ENCODE measurements at regions not wholly inside any gene's neighbourhood (a gene's known extent, or its start where the extent isn't known, plus 50 kb on each side); places are given as distances from the start of the nearest gene placed in this dataset.

DNA sequence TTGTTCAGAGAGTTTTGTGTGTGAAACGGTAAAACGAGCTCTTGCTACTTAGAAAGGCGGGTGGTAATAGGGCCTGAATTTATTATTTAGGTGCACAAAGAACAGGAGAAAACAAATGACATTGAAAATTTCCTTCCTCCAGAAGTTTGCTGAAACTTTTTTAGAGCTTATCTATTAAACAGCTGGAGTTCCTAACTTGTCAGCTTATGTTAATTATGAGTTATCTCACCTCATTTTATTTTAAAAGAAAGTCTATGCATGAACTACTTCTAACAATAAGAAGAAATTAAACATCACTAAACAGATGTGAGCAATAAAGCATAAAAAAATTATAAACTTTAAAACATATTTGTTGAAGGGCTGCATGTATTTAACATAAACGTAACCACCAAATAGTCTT is 373.9 kb upstream of the ANO3 start:
- no peak for ATAC-seq
- H3K4me1 ChIP-seq (ENCODE audit: control insufficient read depth in 1 of 2, insufficient read depth in 2 of 2, low read length in 2 of 2) = no peaks in the 10 kb centered on the region
- no peaks in the 10 kb centered on the region for H3K27me3 ChIP-seq (ENCODE audit: insufficient read depth, low read length)
- TF ChIP-seq, protein P1, sequence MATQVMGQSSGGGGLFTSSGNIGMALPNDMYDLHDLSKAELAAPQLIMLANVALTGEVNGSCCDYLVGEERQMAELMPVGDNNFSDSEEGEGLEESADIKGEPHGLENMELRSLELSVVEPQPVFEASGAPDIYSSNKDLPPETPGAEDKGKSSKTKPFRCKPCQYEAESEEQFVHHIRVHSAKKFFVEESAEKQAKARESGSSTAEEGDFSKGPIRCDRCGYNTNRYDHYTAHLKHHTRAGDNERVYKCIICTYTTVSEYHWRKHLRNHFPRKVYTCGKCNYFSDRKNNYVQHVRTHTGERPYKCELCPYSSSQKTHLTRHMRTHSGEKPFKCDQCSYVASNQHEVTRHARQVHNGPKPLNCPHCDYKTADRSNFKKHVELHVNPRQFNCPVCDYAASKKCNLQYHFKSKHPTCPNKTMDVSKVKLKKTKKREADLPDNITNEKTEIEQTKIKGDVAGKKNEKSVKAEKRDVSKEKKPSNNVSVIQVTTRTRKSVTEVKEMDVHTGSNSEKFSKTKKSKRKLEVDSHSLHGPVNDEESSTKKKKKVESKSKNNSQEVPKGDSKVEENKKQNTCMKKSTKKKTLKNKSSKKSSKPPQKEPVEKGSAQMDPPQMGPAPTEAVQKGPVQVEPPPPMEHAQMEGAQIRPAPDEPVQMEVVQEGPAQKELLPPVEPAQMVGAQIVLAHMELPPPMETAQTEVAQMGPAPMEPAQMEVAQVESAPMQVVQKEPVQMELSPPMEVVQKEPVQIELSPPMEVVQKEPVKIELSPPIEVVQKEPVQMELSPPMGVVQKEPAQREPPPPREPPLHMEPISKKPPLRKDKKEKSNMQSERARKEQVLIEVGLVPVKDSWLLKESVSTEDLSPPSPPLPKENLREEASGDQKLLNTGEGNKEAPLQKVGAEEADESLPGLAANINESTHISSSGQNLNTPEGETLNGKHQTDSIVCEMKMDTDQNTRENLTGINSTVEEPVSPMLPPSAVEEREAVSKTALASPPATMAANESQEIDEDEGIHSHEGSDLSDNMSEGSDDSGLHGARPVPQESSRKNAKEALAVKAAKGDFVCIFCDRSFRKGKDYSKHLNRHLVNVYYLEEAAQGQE (IDR thresholded peaks at IDR 0.05; ENCODE audit: low read depth) = no peak
- TF ChIP-seq ZNF274 (IDR thresholded peaks at IDR 0.05; ENCODE audit: low read depth, low read length) = no peak
- TF ChIP-seq, protein P2, sequence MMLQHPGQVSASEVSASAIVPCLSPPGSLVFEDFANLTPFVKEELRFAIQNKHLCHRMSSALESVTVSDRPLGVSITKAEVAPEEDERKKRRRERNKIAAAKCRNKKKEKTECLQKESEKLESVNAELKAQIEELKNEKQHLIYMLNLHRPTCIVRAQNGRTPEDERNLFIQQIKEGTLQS (IDR thresholded peaks at IDR 0.05) = no peak
- no peak for TF ChIP-seq ZFX (IDR thresholded peaks at IDR 0.05)
- intact Hi-C loops (cut with micrococcal nuclease) = no loop called here
- no peak overlapping the region for H3K27ac ChIP-seq (ENCODE audit: low read depth, low read length)
- no peaks in the 10 kb centered on the region for H4K20me1 ChIP-seq (ENCODE audit: insufficient read depth)
- no peak overlapping the region for H3K9ac ChIP-seq (ENCODE audit: low read length)
- DNase-seq (ENCODE audit: low read depth, low spot score) = no peak
- no peak overlapping the region for H2AFZ ChIP-seq (ENCODE audit: low read depth, low read length, poor library complexity, severe bottlenecking)
- H3K9me2 ChIP-seq (ENCODE audit: insufficient read depth) = no peaks in the 10 kb centered on the region
- no peaks in the 10 kb centered on the region for H3K79me2 ChIP-seq (ENCODE audit: insufficient read depth, low read length)
- H3K4me3 ChIP-seq (replicated peaks in 1 of 2; ENCODE audit: low read depth in 1 of 2, low read length in 2 of 2) = no peak overlapping the region
- no TSS peak for BruUV-seq (replicated peaks)
- POLR2A ChIA-PET = no interaction called here
- RAD21 ChIA-PET (ENCODE audit: low non-redundant PET in 1 of 2, low total read pairs in 2 of 2, uncharacterized antibody in 2 of 2, unreplicated experiment in 2 of 2) = no interaction called here
- CTCF ChIA-PET = no interaction called here
- peaks cover 7 to 21% of the 10 kb centered on the region in 2 experiments; a peak in 2 of 4 replicates for H3K9me3 ChIP-seq (ENCODE audit: control insufficient read depth in 1 of 2, insufficient read depth in 1 of 2, low read depth in 1 of 2, low read length in 2 of 2)
- no peaks in the 10 kb centered on the region for H3K36me3 ChIP-seq (ENCODE audit: control insufficient read depth in 1 of 2, insufficient read depth in 2 of 2, low read length in 2 of 2)
- no peak overlapping the region for H3K4me2 ChIP-seq (ENCODE audit: low read length)

DNA sequence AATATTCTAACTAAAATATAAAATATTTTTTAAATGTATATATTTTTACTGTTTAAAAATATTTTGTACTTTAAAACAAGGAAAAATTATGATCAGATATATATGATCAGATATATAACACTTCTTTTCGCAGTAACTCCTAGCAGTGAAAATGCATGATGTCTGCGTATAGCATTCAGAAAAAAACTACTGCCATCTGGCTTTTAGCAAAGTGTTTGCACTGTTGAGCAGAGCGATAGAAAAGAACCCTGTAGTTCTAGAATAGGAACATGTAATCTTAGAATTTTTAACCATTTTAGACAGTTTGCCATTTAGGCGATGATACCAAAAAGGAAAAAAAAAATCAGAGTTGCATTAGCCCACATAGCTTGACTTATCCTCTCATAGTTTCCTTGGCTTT is 370.4 kb upstream of the ANO3 start:
- H3K4me1 ChIP-seq (ENCODE audit: control insufficient read depth in 1 of 2, insufficient read depth in 2 of 2, low read length in 2 of 2) = no peaks in the 10 kb centered on the region
- H3K4me2 ChIP-seq (ENCODE audit: low read length) = no peak overlapping the region
- H3K27ac ChIP-seq (ENCODE audit: low read depth, low read length) = no peak overlapping the region
- no peaks in the 10 kb centered on the region for H3K9me2 ChIP-seq (ENCODE audit: insufficient read depth)
- ChIA-PET POLR2A (no interaction called here), RAD21 (ENCODE audit: low non-redundant PET in 1 of 2, low total read pairs in 2 of 2, uncharacterized antibody in 2 of 2, unreplicated experiment in 2 of 2) (no interaction called here), CTCF (no interaction called here)
- no peak for DNase-seq (ENCODE audit: low read depth, low spot score)
- H3K9ac ChIP-seq (ENCODE audit: low read length) = no peak overlapping the region
- H3K36me3 ChIP-seq (ENCODE audit: control insufficient read depth in 1 of 2, insufficient read depth in 2 of 2, low read length in 2 of 2) = no peaks in the 10 kb centered on the region
- peaks cover 0 to 9% of the 10 kb centered on the region in 2 experiments; a peak in 2 of 4 replicates for H3K9me3 ChIP-seq (ENCODE audit: control insufficient read depth in 1 of 2, insufficient read depth in 1 of 2, low read depth in 1 of 2, low read length in 2 of 2)
- intact Hi-C loops (cut with micrococcal nuclease) = no loop called here
- H4K20me1 ChIP-seq (ENCODE audit: insufficient read depth) = no peaks in the 10 kb centered on the region
- TF ChIP-seq, protein P3, sequence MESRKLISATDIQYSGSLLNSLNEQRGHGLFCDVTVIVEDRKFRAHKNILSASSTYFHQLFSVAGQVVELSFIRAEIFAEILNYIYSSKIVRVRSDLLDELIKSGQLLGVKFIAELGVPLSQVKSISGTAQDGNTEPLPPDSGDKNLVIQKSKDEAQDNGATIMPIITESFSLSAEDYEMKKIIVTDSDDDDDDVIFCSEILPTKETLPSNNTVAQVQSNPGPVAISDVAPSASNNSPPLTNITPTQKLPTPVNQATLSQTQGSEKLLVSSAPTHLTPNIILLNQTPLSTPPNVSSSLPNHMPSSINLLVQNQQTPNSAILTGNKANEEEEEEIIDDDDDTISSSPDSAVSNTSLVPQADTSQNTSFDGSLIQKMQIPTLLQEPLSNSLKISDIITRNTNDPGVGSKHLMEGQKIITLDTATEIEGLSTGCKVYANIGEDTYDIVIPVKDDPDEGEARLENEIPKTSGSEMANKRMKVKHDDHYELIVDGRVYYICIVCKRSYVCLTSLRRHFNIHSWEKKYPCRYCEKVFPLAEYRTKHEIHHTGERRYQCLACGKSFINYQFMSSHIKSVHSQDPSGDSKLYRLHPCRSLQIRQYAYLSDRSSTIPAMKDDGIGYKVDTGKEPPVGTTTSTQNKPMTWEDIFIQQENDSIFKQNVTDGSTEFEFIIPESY (IDR thresholded peaks at IDR 0.05; ENCODE audit: extremely low read depth, insufficient replicate concordance, low read length) = no peak
- TF ChIP-seq YY1 (IDR thresholded peaks at IDR 0.05; ENCODE audit: extremely low read depth, insufficient replicate concordance, low read depth, low read length) = no peak
- no peak for TF ChIP-seq RAD21 (IDR thresholded peaks at IDR 0.05; ENCODE audit: low read depth)
- no peak for TF ChIP-seq SIN3A (IDR thresholded peaks at IDR 0.05; ENCODE audit: low read depth)
- TF ChIP-seq FOSL1 (IDR thresholded peaks at IDR 0.05; ENCODE audit: low read depth) = no peak
- TF ChIP-seq CBX3 (IDR thresholded peaks at IDR 0.05; ENCODE audit: low read depth) = no peak
- BruUV-seq (replicated peaks) = no TSS peak
- no peak overlapping the region for H2AFZ ChIP-seq (ENCODE audit: low read depth, low read length, poor library complexity, severe bottlenecking)
- no peaks in the 10 kb centered on the region for H3K79me2 ChIP-seq (ENCODE audit: insufficient read depth, low read length)
- H3K4me3 ChIP-seq (replicated peaks in 1 of 2; ENCODE audit: low read depth in 1 of 2, low read length in 2 of 2) = no peak overlapping the region
- no peak for ATAC-seq
- H3K27me3 ChIP-seq (ENCODE audit: insufficient read depth, low read length) = no peaks in the 10 kb centered on the region

Data from HCT116 (cell line).